GM13976 (cell line): ENCODE measurements at regions not wholly inside any gene's neighbourhood (a gene's known extent, or its start where the extent isn't known, plus 50 kb on each side); places are given as distances from the start of the nearest gene placed in this dataset.

Experiments used
- DNase-seq: peaks from one replicate; pipeline ENCODE4 v3.0.0; 2012; ENCODE audit warnings: low spot score
- CTCF ChIP-seq: IDR thresholded peaks from 2 replicates; pipeline ENCODE4 v1.5.1; 2012; ENCODE audit warnings: borderline replicate concordance, mild to moderate bottlenecking; ENCODE audit not compliant: insufficient read depth; ENCODE audit errors: extremely low read depth, missing control alignments, control extremely low read depth
- in situ Hi-C: fragments of 300-500 bp; cut with MboI; formaldehyde crosslinking; loops from one replicate; pipeline ENCODE4 v1.12.0; 2022; ENCODE audit warnings: low sequenced_read_pairs, mixed read lengths, inconsistent platforms; ENCODE audit not compliant: unreplicated experiment

DNA sequence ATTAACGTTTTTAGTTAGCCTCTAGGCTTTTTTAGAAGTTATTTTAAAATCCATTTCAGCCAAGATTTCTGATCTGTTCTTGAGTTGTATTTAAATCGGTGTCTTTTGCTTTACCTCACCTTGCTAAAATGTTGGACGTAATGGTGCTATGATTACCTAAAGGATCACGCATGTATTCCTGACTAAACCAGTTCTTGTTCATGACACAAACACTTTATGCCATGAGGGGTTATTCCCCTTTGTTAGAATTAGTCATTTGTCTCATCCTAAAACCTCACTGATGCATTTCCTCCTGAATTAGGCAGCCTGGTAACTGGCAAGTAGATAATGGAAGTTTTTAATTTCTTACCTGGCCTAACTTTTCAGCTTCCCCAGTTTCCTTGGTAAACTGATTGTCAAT is 185.4 kb upstream of the TANK start:
- DNase-seq, result no peak
- TF ChIP-seq CTCF, result no peak
- in situ Hi-C loops, result loop anchor here (25.0 kb wide), 1 partner anchor 638 kb away; no protein-coding TSS in a partner anchor

GRCh38 chr2:160976797-160977196 is 183.4 kb upstream of the TANK start:
- in situ Hi-C loops, result no loop called here
- DNase-seq, result no peak

GRCh38 chr2:160977376-160977775 is 182.9 kb upstream of the TANK start:
- in situ Hi-C loops, result no loop called here
- no peak for TF ChIP-seq CTCF

More at GRCh38 chr2:160976797-160977196, 183.4 kb upstream of the TANK start:
- no peak for TF ChIP-seq CTCF

GRCh38 chr2:160977854-160978253 is 182.4 kb upstream of the TANK start:
- TF ChIP-seq CTCF, result no peak
- in situ Hi-C loops, result no loop called here

More at GRCh38 chr2:160977376-160977775, 182.9 kb upstream of the TANK start:
- no peak for DNase-seq

GRCh38 chr2:160984426-160985077 is 175.7 kb upstream of the TANK start:
- DNase-seq, result no peak
- in situ Hi-C loops, result no loop called here
- no peak for TF ChIP-seq CTCF

More at GRCh38 chr2:160977854-160978253, 182.4 kb upstream of the TANK start:
- no peak for DNase-seq

DNA sequence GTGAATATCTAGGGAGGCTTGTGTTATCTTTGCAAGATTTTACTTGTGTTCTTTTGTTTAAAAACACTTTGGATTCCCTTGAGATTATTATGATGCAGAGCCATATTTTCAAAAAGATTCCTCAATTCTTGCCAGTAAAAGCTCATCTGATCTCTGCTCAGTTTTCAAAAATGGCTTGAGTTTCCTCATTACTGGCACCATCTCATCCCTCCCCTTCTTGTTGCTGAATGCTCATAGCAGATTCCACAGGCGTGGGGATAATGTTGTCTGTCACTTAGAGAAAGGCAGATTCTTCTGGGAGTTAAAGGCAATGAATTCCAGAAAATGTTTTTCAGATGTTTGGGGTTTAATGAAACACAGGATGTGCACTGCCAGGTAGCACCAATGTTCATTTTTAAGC is 170.4 kb upstream of the TANK start:
- DNase-seq, result no peak
- in situ Hi-C loops, result no loop called here
- TF ChIP-seq CTCF, result no peak

DNA sequence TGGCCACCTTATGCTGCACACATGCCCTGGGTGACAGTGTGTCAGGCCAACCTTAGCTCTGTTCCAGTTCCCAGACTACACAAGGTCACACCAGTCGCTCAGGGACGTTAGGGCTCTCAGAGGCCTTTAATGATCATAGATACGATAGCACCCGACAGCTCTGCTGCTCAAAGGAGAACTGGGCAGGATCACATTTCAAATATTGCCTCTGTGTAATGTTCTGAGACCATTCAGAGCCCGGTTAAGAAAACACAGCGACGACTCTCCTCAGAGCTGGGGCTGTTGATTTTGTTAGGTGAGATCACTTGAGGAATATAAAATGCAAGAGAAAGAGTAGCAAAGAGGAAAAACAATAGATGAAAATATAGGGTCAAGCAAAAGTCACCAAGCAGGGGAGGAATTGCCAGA is 166.6 kb upstream of the TANK start:
- DNase-seq, result no peak

More for the DNA sequence above, 166.6 kb upstream of the TANK start:
- in situ Hi-C loops, result no loop called here
- TF ChIP-seq CTCF, result no peak
